OCI-LY1 (cell line): ENCODE measurements at regions not wholly inside any gene's neighbourhood (a gene's known extent, or its start where the extent isn't known, plus 50 kb on each side); places are given as distances from the start of the nearest gene placed in this dataset.

ENCODE experiments used
- EZH2 ChIP-seq: fragments of 200-600 bp; sonication (generic), shearing (Covaris generic); IDR thresholded peaks from 2 replicates; pipeline ENCODE4 v1.8.0; 2017; ENCODE audit warnings: borderline replicate concordance, mixed run types, mild to moderate bottlenecking, antibody characterized with exemption, low read length, moderate library complexity, mixed read lengths
- TF ChIP-seq, protein P1 (sequence below): fragments of 200-600 bp; sonication (generic), shearing (Covaris generic); IDR thresholded peaks from 2 replicates; pipeline ENCODE4 v1.5.1; 2017; ENCODE audit warnings: mild to moderate bottlenecking, antibody characterized with exemption, low read length, moderate library complexity, mixed read lengths

GRCh38 chr5:112640546-112640945 is 97.1 kb upstream of the APC start:
- TF ChIP-seq, protein P1, sequence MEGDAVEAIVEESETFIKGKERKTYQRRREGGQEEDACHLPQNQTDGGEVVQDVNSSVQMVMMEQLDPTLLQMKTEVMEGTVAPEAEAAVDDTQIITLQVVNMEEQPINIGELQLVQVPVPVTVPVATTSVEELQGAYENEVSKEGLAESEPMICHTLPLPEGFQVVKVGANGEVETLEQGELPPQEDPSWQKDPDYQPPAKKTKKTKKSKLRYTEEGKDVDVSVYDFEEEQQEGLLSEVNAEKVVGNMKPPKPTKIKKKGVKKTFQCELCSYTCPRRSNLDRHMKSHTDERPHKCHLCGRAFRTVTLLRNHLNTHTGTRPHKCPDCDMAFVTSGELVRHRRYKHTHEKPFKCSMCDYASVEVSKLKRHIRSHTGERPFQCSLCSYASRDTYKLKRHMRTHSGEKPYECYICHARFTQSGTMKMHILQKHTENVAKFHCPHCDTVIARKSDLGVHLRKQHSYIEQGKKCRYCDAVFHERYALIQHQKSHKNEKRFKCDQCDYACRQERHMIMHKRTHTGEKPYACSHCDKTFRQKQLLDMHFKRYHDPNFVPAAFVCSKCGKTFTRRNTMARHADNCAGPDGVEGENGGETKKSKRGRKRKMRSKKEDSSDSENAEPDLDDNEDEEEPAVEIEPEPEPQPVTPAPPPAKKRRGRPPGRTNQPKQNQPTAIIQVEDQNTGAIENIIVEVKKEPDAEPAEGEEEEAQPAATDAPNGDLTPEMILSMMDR, result no peak
- TF ChIP-seq EZH2, result no peak
